ENCODE measurements at regions not wholly inside any gene's neighbourhood (a gene's known extent, or its start where the extent isn't known, plus 50 kb on each side); places are given as distances from the start of the nearest gene placed in this dataset.

DNA sequence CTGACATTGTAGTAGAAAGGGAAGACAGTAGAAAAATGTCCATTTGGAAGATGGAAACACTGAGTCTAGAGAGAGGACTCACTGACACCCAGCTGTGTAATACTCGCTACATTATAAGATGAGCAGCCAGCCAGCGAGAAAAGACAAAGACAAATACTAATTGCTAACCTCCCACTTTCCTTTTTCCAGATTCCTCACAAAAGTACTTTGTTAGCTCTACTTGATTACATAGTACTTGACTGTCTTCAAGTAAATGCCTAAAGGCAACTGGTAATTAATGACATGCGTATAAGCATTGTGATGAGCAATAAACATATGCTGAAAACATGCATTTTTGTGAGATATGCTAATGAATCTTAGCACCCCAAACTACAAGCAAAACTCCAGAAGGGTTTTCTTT, 363.1 kb downstream of the GPAM start:
- Mint-ChIP-seq H3K36me3 (ENCODE audit: low read depth) (no peaks in the 10 kb centered on the region), H3K4me3 (no peak overlapping the region), H3K27ac (no peak overlapping the region), H3K4me1 (no peaks in the 10 kb centered on the region), H3K9me3 (no peaks in the 10 kb centered on the region), H3K27me3 (no peaks in the 10 kb centered on the region)
- ATAC-seq (no peak), DNase-seq (no peak)

DNA sequence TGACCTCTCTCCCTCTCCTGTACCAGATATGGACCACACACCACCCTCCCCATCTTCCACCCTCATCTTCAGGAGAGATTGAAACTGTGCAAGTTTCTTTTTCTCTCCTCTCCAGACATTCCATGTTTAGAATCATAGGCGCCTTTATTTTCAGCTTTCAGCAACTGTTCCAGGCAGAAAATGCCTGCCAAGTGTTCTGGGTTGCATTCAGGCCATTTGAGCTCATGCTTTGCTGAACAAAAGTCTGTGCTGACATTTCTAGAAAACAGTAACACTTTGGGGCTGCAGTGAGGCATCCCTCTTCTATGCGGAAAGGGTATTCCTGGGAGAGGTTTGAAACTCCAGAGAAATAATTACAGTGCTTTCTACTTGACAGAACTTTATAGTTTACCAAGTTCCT, 361.7 kb downstream of the GPAM start:
- ATAC-seq (no peak), DNase-seq (no peak)
- Mint-ChIP-seq H3K9me3 (no peaks in the 10 kb centered on the region), H3K27ac (no peak overlapping the region), H3K36me3 (ENCODE audit: low read depth) (no peaks in the 10 kb centered on the region), H3K4me3 (no peak overlapping the region), H3K4me1 (no peaks in the 10 kb centered on the region), H3K27me3 (no peaks in the 10 kb centered on the region)

DNA sequence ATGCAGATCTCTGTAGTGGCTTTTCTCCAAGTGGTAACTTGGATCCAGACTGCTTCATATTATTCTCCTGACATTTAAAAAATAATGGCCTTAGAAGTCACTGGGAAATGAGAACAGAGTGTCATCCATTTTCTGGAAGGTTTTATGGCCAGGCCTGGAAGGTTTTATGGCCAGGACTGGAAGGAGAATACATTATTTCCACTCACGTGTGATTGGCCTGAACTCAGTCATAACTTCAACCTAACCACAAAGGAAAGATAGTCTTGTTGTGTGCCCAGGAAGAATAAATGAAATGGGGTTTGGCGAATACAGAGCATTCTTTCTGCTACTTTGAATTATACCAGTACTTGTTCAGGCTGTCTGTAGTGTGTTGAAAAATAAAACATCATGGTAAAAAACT, 360.9 kb downstream of the GPAM start:
- Mint-ChIP-seq H3K4me1 (no peaks in the 10 kb centered on the region), H3K36me3 (ENCODE audit: low read depth) (no peaks in the 10 kb centered on the region), H3K27me3 (no peaks in the 10 kb centered on the region), H3K9me3 (no peaks in the 10 kb centered on the region), H3K4me3 (no peak overlapping the region), H3K27ac (no peak overlapping the region)
- DNase-seq (no peak), ATAC-seq (no peak)

DNA sequence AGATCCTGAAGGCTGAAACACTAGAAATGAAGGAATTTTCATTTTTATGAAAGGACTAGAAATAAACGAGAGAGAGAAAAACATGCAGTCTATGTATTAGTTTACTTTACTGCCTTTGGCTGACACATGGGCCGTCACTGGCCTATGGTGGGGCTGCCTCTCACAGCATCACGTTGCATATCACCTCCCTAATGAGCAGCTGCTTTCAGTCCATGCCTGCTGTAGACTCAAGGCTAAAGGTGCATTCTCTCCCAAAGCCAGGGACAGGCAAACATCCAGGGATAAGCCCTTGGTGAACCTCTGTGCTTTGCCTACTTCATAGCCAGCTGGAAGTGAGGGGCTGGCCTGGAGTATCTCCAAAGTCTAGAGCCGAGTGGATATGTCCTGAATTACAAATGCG, 359.4 kb downstream of the GPAM start:
- H3K27me3 Mint-ChIP-seq = no peaks in the 10 kb centered on the region
- no peaks in the 10 kb centered on the region for H3K36me3 Mint-ChIP-seq (ENCODE audit: low read depth)
- no peaks in the 10 kb centered on the region for H3K4me1 Mint-ChIP-seq
- H3K27ac Mint-ChIP-seq = no peak overlapping the region
- no peak overlapping the region for H3K4me3 Mint-ChIP-seq
- ATAC-seq = no peak
- DNase-seq = no peak
- H3K9me3 Mint-ChIP-seq = no peaks in the 10 kb centered on the region

DNA sequence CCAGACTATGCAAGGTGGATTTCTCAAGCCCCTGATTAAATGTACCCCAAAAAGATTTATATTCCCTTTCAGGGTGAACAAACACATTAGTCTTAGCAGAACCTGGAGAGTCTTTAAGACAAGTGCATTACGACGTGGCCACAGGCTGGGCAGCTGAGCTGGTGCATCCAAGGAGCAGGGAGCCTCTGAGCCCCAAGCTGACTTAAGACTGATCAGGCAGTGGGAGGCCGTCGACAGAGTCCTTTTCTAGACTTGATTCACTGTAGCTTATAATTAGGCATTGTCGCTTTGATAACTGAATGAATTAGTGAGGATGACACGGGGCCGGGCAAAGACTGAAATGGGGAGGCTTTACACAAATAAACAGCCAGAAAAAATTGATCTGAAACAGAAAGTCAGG, 353.2 kb downstream of the GPAM start:
- DNase-seq (no peak), ATAC-seq (no peak)
- no peak overlapping the region for H3K27ac Mint-ChIP-seq
- H3K27me3 Mint-ChIP-seq = no peaks in the 10 kb centered on the region
- H3K4me3 Mint-ChIP-seq = no peak overlapping the region
- H3K4me1 Mint-ChIP-seq = no peaks in the 10 kb centered on the region
- no peaks in the 10 kb centered on the region for H3K9me3 Mint-ChIP-seq
- no peaks in the 10 kb centered on the region for H3K36me3 Mint-ChIP-seq (ENCODE audit: low read depth)

DNA sequence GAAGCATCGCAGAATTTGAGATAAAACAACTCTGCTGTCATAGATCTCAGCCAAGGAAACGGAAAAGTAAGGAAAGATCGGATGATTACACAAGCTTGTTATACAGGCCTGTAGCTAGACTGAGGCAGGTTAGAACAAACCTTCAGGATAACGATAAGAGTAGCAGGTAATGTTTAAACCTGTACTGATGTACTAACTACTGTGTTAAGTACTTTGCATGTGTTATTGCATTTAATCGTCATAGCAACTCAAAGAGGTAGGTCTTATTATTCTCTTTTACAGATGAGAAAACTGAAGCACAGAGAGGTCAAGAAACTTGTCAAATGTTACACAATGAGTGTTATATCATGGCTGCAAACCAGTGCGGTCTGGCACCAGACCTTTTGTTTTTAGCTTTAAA, 352.5 kb downstream of the GPAM start:
- Mint-ChIP-seq H3K36me3 (ENCODE audit: low read depth) (no peaks in the 10 kb centered on the region), H3K27me3 (no peaks in the 10 kb centered on the region)
- ATAC-seq = no peak

DNA sequence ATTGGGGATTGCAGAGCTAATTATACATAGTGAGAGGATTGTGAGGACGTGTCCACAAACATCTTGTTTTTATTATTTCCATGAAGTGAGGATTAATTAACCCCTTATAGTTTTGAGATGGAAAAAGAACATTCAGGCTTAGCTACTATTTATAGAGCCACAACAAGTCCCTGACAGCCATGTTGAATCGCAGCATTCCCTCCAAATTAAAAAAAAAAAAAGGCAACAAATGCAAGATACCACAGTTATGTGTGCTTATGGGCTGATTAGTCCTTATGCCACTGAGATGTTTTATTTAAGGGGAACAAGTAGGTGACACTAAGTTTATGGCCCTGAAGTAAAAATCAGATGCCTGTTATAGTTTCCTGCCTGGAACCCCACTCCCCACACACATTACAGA, 350.3 kb downstream of the GPAM start:
- no peaks in the 10 kb centered on the region for H3K27me3 Mint-ChIP-seq
- no peaks in the 10 kb centered on the region for H3K9me3 Mint-ChIP-seq
- ATAC-seq = no peak
- no peak overlapping the region for H3K27ac Mint-ChIP-seq
- H3K36me3 Mint-ChIP-seq (ENCODE audit: low read depth) = no peaks in the 10 kb centered on the region
- DNase-seq = no peak
- H3K4me3 Mint-ChIP-seq = no peak overlapping the region
- H3K4me1 Mint-ChIP-seq = no peaks in the 10 kb centered on the region

More for the DNA sequence above, 352.5 kb downstream of the GPAM start:
- Mint-ChIP-seq H3K4me3 (no peak overlapping the region), H3K9me3 (no peaks in the 10 kb centered on the region), H3K27ac (no peak overlapping the region), H3K4me1 (no peaks in the 10 kb centered on the region)
- no peak for DNase-seq

DNA sequence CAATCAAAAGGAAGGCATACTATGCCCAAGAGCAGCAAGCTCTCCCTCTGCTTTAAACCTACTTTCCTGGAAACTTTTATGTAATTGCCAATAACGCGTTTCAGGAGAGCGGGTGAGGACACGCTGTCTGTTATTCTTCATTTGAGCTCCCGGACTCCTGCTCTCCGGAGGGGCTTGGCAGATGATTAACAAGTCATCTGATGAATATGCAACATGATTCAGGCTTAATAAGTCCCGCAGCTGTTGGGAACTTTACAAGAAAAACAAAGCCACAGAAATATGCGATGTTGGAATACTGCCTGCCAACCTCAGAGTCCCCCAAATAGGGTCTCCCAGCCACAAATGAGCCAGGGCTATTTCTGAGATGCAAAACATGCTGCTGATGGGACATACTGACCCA, 348.0 kb downstream of the GPAM start:
- H3K36me3 Mint-ChIP-seq (ENCODE audit: low read depth) = no peaks in the 10 kb centered on the region
- no peaks in the 10 kb centered on the region for H3K27me3 Mint-ChIP-seq
- no peaks in the 10 kb centered on the region for H3K4me1 Mint-ChIP-seq
- DNase-seq = no peak
- no peak overlapping the region for H3K4me3 Mint-ChIP-seq
- ATAC-seq = no peak
- no peak overlapping the region for H3K27ac Mint-ChIP-seq
- H3K9me3 Mint-ChIP-seq = no peaks in the 10 kb centered on the region

DNA sequence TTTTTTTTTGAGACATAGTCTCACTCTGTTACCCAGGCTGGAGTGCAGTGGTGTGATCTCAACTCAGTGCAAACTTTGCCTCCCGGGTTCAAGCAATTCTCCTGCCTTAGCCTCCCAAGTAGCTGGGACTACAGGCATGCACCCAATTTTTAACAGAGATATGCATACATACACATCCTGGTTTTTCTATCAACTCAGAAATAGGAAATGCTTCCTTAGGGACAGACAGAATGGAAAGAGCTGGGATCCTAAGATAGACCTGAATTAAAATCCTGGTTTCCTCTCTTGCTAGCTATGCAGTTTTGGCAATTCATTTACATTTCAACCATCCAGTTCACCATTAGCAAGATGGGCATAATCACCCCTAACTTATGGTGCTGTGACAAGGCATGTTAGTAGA, 347.5 kb downstream of the GPAM start:
- Mint-ChIP-seq H3K4me3 (no peak overlapping the region), H3K27me3 (no peaks in the 10 kb centered on the region), H3K36me3 (ENCODE audit: low read depth) (no peaks in the 10 kb centered on the region), H3K9me3 (no peaks in the 10 kb centered on the region), H3K27ac (no peak overlapping the region), H3K4me1 (no peaks in the 10 kb centered on the region)
- ATAC-seq (no peak), DNase-seq (no peak)

DNA sequence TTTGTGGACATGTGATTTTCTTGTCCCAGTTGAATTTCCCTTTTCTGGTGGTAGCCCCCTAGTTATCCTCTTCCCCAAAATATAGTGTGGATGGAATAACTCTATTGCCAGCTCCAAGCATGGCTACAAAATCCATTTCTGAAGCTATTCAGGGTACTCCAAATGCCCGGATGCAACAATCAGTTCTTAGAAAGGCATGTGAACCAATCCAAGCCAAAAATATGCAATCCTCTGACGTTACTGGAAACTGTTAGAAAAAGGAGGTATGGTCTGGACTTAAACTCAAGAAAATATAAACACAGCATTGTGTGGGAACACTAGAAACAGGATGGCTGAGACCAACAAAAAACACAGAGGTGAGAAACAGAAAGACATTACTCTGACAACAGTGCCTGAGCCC, 347.0 kb downstream of the GPAM start:
- DNase-seq = no peak
- ATAC-seq = no peak
- no peaks in the 10 kb centered on the region for H3K9me3 Mint-ChIP-seq
- H3K27ac Mint-ChIP-seq = no peak overlapping the region
- H3K36me3 Mint-ChIP-seq (ENCODE audit: low read depth) = no peaks in the 10 kb centered on the region
- H3K4me1 Mint-ChIP-seq = no peaks in the 10 kb centered on the region
- H3K27me3 Mint-ChIP-seq = no peaks in the 10 kb centered on the region
- no peak overlapping the region for H3K4me3 Mint-ChIP-seq

DNA sequence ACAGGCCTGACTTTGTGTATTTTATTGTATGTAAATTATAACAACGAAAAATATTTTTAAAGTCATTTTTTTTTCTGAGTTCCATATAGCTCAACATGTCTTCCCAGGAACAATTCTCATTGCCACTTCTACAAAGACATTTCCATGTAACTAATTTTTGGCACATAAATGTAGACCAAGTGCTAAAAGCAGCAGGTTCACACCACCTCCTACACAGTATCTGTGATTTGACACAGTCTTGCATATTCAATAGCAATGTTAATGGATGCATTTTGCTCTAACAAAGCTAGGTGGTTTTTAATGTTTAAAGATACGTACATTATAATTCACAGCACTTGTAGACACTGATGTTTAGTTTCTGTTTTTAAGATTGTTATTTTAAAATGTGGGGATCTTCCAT, 346.5 kb downstream of the GPAM start:
- H3K4me1 Mint-ChIP-seq = no peaks in the 10 kb centered on the region
- H3K36me3 Mint-ChIP-seq (ENCODE audit: low read depth) = no peaks in the 10 kb centered on the region
- DNase-seq (no peak), ATAC-seq (no peak)
- no peak overlapping the region for H3K4me3 Mint-ChIP-seq
- H3K9me3 Mint-ChIP-seq = no peaks in the 10 kb centered on the region
- no peak overlapping the region for H3K27ac Mint-ChIP-seq
- H3K27me3 Mint-ChIP-seq = no peaks in the 10 kb centered on the region

DNA sequence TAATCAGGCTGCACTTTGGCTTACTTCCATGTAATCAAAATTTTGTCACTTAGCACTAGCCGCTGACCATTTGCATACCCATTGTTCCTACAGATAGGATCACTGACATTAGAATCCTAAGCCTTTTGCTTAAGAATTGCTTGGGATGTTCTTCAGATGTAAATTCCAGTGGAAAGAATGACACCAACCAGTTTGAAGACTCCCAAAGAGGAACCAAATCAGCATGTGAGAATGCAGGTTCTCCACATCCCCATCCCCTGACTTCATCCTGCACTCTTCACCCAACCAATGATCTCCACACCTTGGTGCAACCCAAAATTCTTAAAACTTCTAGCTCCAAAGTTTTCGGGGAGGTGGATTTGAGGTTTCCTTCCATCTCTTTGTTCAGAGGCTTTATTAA, 345.6 kb downstream of the GPAM start:
- no peak overlapping the region for H3K27ac Mint-ChIP-seq
- no peaks in the 10 kb centered on the region for H3K4me1 Mint-ChIP-seq
- no peaks in the 10 kb centered on the region for H3K27me3 Mint-ChIP-seq
- H3K36me3 Mint-ChIP-seq (ENCODE audit: low read depth) = no peaks in the 10 kb centered on the region
- ATAC-seq = no peak
- H3K9me3 Mint-ChIP-seq = no peaks in the 10 kb centered on the region
- DNase-seq = no peak
- H3K4me3 Mint-ChIP-seq = no peak overlapping the region

DNA sequence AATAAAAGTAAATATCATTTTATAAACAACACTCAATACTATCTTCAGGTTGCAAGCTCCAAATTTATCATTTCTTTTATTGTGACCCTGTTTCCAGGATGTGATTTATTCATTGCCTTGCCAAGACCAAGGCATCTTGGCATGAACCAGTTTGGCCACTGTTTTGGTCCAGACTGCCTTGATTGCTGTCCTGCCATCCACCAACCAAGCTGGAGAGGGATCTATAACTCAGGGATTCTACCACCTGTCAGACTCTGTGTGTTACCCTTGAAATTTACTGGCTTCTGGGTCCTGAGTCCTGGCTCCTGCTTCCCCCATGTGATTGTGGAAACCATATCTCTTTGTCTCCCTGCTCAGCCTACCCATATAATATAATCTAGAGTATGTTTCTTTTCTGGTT, 343.0 kb downstream of the GPAM start:
- Mint-ChIP-seq H3K36me3 (ENCODE audit: low read depth) (no peaks in the 10 kb centered on the region), H3K9me3 (no peaks in the 10 kb centered on the region), H3K27me3 (no peaks in the 10 kb centered on the region), H3K4me1 (no peaks in the 10 kb centered on the region), H3K4me3 (no peak overlapping the region), H3K27ac (no peak overlapping the region)
- no peak for DNase-seq
- ATAC-seq = no peak

DNA sequence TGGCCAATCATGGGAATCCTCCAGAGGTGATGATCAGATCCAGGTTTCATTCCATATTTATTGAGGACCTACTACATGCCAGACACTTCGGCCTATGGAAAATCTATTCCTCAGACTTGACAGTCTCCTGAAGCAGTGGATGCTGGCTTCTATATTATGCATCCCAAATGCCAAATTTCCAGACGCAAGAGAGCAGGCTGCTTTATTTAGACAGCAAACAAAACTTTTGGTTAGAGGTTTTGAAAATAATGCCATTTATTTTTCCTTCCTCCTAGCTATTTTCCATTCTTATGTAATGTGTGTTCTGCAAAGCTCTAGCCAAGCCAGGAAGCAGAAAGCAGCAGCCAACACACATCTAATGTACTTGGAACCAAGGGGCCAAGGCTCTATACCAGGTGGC, 330.8 kb downstream of the GPAM start:
- Mint-ChIP-seq H3K4me1 (no peaks in the 10 kb centered on the region), H3K27me3 (no peaks in the 10 kb centered on the region), H3K9me3 (peaks cover 8% of the 10 kb centered on the region), H3K4me3 (no peak overlapping the region), H3K36me3 (ENCODE audit: low read depth) (no peaks in the 10 kb centered on the region), H3K27ac (no peak overlapping the region)
- no peak for ATAC-seq
- no peak for DNase-seq

DNA sequence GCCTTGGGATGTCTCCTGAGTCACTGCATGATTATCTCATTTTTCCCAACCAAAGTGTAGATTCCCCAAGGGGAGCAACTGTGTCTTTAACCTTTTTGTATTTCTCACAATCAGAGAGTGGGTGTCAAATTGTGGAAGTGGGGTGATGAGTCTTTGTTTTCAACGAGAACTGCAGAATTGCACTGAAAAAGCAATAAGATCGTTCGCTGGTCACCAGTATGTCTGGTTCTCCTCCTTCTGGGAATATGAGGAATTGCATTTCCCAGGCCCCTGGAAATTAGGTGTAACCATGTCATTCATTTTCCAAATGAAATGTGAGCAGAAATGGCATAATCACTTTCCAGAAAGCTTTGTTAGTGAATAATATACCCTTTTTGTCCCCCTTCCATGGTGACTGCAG, 326.9 kb downstream of the GPAM start:
- ATAC-seq (no peak), DNase-seq (no peak)
- H3K27ac Mint-ChIP-seq = no peak overlapping the region
- H3K36me3 Mint-ChIP-seq (ENCODE audit: low read depth) = no peaks in the 10 kb centered on the region
- no peaks in the 10 kb centered on the region for H3K9me3 Mint-ChIP-seq
- H3K4me1 Mint-ChIP-seq = no peaks in the 10 kb centered on the region
- H3K27me3 Mint-ChIP-seq = no peaks in the 10 kb centered on the region
- no peak overlapping the region for H3K4me3 Mint-ChIP-seq

DNA sequence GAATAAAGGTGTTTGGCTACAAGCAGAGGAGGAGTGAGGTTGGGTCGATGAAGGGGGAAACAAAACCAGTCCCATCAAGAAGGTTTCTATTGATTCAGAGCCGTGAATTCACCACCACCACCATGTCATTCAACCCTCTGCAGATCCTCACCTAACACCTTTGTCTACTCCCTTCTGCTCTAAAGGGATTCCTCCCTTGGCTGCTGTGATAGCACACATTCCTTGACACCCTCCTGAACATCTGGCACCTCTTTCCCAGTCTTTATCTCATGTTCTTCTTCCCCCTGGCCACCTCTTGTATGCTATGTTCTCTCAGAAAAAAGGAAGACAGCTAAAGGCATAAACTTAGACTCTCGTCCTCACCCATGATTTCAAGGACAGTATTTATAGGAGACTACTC, 318.0 kb downstream of the GPAM start:
- Mint-ChIP-seq H3K4me3 (no peak overlapping the region), H3K27ac (no peak overlapping the region), H3K9me3 (no peaks in the 10 kb centered on the region), H3K4me1 (no peaks in the 10 kb centered on the region), H3K36me3 (ENCODE audit: low read depth) (no peaks in the 10 kb centered on the region), H3K27me3 (peaks cover 4% of the 10 kb centered on the region)
- ATAC-seq (no peak), DNase-seq (no peak)
